GM18502 (cell line): ENCODE measurements at regions not wholly inside any gene's neighbourhood (a gene's known extent, or its start where the extent isn't known, plus 50 kb on each side); places are given as distances from the start of the nearest gene placed in this dataset.

Source experiments
- ATAC-seq: cut with Tn5 transposase; IDR thresholded peaks from one replicate; pipeline ENCODE4 v1.9.1; 2021; ENCODE audit warnings: mild to moderate bottlenecking; ENCODE audit not compliant: unreplicated experiment, poor library complexity

DNA sequence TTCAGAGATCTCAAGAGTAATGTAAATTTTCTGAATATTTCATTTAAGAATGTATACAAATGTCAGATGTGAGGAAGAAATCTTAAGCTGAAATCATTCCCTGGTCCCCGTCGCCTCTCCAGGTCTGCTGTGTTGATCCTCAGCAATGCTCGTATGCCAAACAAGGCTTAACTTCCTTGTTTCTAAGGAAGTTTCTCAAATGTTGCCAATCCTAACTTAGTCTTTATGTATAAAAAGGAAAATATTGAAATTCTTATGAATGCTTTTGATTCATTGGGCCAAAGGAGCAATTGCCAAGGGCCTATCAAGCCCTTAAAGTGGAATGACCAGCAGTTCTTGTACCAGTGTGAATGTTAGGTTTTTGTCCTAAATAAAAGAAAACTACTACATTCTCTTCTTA is 507.7 kb upstream of the SEMA6D start:
- ATAC-seq = no peak

DNA sequence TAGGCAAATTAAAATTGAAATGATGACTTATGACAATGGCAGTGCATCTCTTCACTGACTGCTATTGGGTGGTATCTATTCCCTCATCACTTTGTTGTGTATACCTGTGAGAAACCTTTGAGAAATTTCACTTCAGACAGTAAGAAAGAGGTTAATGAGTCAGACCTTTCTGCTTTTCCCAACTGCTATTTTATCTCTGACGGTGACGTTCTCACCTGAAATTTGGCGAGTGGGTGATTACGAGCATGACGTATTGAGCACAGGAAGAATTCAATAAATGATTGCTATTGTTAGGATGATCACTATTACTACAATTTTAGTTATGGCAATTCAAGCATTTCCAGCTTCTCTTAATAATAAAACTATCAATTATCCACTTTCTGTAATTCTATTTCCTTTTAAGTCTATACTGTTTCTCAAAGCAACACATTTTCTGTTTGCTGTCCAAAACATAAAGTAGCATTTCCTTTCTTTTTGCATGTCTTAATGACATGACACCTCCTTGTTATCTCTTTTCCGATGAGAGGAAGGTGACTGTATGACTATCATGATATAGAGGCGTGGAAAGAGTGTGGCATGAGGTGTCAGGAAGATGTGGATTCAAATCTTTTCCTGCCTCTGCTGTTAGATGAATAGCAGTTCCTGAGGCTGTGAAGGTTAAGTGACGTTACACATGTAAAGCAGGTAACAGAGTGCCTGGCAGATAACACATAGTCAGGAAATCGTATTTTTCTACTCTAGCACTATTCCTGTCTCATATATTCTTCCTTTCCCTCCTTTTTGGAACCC is 504.9 kb upstream of the SEMA6D start:
- no peak for ATAC-seq

DNA sequence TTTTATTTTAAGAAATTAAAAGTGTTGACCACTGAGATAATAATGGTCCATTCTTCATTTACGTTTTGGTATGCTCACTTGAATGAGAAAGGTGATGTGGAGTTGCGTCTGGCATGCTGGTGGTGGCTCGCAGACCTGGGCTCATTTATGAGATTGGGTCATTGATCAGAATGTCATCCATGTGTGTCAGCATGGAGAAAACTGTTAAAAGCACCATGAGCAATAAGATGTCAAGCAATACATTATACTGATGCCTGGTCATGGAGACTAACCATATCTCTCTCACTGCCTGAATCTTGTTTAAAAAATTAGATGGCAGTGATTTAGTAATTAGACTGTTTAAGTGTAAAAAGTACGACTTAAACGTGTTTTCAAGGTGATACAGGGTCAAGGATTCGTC is 503.4 kb upstream of the SEMA6D start:
- ATAC-seq = no peak

DNA sequence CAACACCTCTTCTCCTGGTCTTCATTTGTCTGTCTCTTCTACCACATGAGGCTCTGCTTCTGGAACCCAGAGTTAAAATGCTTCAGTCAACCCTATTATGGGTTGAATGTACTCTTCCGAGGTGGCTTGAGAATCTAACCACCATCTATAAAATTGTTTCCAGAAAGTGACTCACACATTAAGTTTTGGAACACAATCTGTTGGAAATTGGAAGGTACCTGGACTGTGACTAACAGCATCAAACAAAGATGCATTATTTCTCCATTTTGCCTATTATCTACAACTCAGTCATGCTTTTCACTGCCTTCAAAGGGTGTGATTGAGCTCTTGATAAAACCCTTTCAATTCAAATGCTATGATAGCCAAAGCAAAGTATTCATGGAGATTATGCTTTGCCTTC is 499.0 kb upstream of the SEMA6D start:
- ATAC-seq = no peak

DNA sequence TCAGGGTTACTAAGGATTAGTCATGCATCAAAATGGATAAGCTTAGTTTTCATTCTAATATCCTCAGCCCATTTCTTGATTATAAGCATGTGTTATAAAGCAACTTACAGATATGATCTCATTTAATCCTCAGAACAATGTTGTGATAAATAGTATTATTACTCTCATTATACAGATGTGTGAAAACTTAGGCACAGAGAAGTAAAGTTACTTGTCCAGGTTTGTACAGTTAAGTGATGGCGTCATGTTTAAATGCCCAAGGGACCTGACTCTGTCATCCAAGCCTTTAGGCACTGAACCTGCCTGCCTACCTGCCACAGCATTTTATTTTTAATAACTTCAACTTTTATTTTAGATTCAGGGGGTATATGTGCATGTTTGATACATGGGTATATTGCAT is 472.9 kb upstream of the SEMA6D start:
- ATAC-seq = no peak

DNA sequence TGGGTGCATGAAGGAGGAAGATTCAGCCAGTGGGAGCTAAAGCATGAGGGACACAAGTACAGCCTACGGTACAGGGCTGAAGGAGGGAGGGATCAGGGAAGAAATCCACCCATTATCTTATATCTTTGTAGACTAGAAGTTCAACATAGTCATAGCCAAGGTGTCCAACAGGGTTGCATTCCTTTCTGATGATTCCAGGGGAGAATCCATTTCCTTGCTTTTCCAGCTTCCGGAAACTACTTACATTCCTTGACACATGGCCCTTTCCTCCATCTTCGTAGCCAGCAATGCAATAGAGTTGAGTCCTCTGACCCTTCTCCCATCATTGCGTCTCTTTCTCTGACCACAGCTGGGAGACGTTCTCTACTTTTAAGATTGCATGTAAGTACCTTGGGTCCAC is 471.0 kb upstream of the SEMA6D start:
- ATAC-seq = no peak

DNA sequence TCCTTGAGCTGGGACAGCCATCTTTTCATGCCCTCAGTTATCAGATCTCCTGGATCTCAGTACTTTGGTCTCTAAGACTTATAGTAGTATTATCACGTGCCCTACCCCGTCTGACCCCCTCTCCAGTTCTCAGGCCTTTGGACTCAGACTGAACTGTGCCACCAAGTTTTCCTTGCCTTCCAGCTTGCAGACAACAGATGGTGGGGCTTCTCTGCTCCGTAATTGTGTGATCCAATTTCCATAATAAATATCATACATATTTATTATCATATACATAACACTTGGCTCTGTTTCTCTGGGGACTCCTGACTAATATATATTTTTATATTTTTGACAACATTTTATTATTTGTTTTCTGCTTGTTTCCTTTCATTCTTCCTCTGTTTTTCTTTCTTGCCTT is 458.8 kb upstream of the SEMA6D start:
- ATAC-seq = no peak

DNA sequence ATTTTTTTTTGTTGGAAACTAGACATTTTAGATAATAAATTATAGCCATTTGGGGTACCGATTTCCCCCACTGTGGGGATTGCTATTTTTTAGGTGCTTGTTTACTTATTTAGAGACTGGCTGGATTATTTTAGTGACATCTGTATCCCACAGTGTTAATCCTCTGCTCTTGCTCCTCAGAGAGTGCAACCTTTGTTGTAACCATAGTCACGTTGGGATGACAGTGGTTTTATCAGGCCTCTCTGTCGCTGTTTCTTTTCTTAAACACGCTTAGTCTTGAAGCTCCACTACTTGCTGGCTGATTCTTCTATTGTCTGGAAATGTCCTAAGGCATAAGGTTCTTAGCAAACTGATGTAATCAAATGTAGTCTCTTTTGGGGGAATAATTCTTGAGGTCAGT is 451.6 kb upstream of the SEMA6D start:
- no peak for ATAC-seq

DNA sequence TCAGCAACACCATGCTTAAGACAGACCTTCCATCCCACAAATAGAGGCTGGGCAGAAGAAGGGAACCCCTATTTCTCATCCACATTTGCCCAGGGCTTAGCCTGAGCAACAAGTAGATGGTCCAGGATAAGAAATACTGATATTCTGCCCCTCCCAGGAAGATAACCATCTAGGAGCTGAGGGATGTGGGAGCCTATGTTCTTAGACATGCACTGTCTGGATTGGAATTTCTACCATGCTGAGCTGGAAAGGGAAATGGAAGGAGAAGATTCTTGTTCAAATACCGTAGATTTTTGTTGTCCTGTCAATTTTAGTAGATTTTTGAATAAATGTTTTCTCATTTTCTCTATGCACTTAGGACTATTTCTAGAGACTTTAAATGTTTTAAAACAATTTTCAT is 450.7 kb upstream of the SEMA6D start:
- no peak for ATAC-seq

DNA sequence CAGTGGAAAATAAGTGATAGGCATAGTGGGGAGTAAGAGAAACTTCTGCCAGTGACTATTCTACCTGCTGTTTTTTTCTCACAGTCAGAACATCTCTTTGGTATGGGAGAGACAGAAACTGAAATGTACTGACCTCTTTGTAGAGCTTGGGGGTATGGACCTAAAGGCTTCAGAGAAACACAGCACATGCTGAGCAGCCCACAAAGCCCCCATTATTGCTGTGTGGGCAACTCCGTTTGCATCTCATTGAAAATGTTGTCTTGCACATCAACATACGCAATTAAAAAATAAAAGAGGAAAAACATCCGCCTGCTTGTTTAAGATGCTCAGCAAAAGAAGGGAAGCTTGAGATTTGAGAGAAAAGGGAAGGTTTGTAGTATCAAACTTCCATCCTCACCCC is 443.4 kb upstream of the SEMA6D start:
- no peak for ATAC-seq

DNA sequence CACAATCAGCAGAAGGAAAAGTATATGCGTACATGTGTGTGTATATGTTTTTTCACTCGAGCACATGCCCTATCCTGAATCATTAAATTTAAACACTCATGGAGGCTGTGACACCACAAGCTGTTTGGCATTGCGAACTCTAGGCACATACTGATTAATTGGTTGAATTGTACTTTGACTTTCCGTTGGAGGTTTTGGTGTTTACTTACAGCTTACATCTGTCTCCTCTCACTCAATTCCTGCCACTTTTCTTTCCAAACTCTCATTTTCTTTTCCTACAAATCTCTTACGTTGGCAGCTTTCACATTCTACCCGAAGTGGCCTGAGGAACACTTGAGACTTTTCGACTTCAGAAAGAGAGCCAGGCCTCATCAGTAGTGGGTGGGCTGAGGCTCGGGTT is 434.1 kb upstream of the SEMA6D start:
- ATAC-seq = no peak

DNA sequence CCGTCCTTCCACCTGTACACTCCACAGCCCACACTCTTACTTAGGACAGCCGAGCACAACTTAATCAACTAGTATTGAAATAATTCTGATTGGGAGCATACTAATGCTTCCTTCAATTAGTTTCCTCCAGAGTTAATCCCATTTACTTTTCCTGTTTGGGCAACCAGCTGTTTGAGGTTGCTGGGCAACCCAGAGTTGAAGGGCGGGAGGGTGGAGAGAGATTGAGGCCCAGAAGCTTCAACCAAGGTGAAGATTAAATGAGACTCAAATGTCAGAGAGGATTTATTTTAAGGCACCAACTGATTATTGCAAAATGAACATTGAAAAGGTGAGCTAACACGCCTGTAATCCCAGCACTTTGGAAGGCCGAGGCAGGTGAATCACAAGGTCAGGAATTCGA is 428.5 kb upstream of the SEMA6D start:
- ATAC-seq = no peak

DNA sequence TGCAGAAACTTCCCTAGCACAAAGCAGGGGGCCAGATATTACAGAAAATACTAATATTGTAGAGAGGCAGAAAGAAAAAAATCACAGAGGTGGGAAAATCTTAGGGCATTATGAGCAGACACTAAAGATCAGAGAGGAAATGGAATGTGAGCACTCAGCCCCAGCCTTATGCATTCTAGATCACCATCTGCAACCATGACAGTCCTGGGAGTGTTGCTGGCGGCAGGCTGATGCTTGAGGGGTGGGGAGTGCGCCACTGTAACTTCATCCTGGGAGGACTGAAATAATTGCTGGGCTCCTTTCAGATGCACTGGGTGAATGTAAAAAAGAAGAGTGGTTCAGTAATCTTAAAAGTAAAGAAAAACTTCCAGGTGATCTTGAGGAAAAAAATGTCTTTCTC is 427.6 kb upstream of the SEMA6D start:
- ATAC-seq = no peak

DNA sequence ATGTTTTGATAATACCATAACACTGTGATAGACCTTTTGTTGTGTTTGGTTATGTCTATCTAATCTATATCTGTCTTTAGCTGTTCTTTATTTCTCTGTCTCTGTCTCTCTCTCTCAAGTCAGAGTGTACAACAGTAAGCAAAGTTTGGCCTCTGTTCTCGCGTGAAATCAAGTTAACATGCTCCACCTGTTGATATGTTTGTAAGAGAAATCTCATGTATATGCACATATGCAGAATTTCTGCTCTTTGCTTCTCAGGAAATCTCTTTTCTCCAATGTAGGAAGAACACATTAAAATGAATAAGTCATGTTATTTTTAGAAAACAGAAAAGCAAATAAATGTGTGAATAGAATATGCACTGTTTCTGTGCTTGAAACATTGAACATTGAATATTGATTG is 425.5 kb upstream of the SEMA6D start:
- ATAC-seq = no peak

DNA sequence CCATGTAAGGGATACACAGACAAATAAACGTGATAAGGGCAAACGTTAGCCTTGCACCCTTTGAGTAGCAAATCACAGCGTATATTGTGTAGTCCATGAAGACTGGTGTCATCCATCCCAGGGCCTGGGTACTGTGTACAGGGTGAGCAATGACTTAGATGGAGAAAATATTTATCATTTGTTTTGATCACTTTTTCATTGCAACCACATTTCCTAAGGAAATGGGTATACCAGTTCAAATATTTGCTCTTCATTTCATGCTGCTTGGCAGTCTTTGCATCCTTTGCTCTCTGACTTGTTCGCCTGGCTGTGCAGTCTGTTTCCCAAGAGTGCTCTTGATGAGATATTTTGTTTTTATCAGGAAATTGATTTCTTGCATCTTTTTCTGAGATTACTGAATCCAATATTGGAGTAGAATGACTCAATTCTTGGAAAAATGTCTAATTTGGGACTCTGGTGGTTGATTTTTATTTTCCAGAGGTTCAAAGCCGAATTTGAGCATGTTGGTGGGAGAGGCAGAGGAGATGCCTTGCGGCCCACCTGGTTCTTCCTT is 424.6 kb upstream of the SEMA6D start:
- no peak for ATAC-seq

DNA sequence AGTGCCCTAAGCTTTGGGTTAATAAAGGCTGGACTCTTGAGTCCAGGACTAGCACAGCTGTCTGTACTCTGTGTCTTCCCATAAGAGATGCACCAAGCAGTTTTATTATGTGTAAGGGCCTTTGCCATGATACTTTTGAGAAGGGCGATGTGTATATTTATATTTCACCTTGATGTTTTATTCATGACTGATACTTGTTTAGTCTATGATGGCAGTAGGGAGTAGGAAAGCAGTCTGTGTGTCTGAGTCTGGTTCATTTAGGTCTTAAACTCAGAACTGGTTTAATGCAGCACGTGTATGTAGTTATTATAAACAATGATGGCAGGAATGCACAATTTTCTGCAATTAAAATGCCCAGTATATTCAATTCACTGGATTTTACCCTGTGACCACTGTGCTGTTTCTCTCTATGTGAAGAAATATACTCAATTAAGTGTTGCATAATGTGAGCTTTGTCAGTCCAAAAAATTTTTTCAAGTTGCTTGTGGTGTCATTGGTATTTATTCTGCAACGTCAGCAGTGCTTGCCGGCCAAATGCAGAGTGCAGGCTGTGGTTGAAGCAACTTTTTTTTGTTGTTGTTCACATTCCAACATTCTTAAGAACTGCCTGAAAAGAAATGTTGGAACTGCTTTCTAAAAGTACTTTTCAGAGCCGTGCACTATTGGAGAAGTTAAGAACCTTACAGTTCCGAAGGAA is 423.7 kb upstream of the SEMA6D start:
- ATAC-seq = no peak

DNA sequence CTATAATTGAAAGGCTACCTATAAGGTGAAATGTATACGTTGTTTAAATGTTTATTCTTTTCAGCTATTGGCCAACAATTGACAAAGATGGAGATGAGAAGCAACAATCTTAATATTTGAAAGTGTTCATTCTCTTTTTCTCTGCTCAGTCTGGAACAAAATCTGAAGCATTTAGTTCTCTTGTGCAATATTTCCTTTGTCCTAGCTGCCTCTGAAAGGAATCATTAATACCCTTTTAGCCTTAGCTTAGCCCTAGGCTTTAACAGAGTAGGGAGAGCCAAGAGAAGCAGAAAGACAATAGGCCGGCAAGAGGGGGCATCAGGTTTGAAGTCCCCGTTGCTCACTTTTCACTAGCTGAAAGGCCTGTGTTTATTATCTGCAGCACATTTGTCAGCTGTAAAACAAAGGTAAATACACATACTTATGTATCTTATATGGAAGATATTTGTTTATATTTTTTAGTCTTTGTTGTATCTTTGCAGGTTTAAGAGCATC is 422.5 kb upstream of the SEMA6D start:
- no peak for ATAC-seq

DNA sequence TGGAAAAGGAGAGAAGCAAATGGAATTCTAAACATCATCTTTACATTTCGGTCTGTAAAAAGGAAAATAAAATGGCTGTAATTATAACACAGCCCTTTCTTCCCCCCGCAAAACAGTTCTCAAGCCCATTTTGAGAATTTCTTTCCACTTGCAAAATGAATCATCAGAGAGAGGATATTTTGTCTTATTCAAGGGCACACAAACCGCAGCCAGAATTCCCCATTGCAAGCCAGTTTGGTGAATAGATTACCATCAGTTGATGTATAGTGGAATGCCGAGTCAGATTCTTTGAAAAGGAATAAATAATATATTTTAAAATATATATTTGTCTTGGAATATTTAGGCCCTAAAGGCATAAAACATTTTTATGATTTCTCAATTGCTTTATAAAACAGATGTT is 420.4 kb upstream of the SEMA6D start:
- ATAC-seq = no peak

DNA sequence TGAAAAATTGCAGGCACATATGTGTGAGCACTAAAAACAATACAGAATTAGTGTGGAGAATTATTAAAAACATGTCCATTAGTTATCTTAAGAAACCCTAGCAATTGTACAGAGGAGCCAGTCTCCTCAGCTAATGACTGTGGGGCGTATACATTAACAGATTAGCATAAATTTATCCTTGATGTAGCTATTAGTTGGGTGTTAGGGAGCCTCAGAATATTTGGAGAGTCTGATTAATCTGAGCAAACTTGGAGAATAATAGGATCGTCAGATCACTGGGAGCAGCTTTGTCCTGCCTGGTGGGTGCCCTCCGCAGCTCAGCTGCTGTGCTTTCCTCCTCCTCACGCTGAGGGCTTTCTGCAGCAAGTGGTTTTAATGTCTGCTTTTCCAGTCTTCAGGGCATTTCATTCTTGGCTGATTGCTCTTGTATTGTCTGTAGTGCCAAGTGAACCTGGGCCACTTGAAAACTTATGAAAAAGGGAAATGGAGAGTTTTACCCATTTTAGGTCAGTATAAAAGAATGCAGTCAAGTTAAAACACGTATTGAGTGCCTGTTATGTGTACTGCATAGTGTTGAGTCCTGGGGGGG is 417.4 kb upstream of the SEMA6D start:
- ATAC-seq = no peak

DNA sequence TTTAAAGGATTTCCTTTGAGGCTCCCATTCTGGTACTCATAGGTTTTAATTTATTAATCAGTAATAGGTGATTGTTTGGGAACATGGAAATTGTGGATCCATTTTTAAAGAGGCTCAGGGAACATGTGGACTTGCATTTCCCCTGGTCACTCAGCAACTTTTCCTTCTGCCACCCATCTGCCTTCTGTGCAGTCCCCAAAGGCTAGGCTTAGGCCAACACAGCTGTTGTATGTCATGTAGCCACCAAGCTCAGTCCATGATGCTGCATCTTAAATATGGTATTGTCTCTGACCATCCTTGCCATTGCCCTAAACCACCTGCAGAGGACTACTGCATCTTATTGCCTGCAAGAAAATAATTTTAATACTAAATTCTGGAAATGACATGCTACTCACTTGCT is 416.7 kb upstream of the SEMA6D start:
- no peak for ATAC-seq

DNA sequence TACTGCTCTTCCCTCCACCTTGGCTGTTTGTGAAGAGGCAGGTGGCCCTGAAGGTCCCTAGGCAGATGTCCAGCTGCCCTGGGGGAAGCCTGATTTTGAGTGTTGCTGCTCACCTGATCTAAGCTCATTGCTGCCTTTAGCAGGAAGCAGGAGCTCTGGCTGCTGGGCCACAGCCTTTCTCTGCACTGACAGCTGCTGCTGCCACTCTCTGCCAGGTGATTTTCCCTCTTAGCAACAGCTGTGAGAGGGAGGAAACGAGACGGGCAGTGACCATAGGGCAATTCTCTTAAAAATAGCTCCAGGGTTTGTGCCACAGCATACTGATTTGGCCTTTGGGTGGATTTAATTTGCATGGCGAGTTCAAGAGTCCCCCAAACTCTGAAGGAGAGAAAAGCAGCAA is 415.8 kb upstream of the SEMA6D start:
- ATAC-seq = no peak
